ENCODE measurements at regions not wholly inside any gene's neighbourhood (a gene's known extent, or its start where the extent isn't known, plus 50 kb on each side); places are given as distances from the start of the nearest gene placed in this dataset.

DNA sequence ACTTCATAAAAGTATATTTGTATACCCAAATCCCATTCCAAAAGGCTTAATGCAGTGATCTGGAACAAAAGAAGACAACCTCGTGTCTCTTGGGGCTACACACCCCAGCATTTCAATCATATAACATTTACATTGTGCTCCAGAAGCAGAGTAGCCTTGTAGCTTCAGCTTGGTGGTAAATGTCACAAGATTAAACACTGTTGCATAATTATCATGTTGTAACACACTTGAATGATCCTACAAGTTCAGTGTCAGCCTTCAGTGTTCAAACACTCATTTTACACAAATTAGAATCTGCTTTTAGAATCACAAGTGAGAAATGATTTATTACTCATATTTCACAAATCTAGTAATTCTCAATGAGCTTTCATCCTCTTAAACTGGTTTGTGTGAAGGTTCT is 122.6 kb downstream of the CNTN3 start:
- H3K36me3 ChIP-seq (ENCODE audit: insufficient read depth, low read length): no peaks in the 10 kb centered on the region
- no peaks in the 10 kb centered on the region for H3K27me3 ChIP-seq (ENCODE audit: insufficient read depth, low read length)
- no peak overlapping the region for H2AFZ ChIP-seq (ENCODE audit: low read depth, low read length)
- no peak overlapping the region for H3K4me3 ChIP-seq (ENCODE audit: low read length)
- no peaks in the 10 kb centered on the region for H3K9me3 ChIP-seq (ENCODE audit: low read length)
- H3K4me1 ChIP-seq (ENCODE audit: insufficient read depth, low read length): no peaks in the 10 kb centered on the region

DNA sequence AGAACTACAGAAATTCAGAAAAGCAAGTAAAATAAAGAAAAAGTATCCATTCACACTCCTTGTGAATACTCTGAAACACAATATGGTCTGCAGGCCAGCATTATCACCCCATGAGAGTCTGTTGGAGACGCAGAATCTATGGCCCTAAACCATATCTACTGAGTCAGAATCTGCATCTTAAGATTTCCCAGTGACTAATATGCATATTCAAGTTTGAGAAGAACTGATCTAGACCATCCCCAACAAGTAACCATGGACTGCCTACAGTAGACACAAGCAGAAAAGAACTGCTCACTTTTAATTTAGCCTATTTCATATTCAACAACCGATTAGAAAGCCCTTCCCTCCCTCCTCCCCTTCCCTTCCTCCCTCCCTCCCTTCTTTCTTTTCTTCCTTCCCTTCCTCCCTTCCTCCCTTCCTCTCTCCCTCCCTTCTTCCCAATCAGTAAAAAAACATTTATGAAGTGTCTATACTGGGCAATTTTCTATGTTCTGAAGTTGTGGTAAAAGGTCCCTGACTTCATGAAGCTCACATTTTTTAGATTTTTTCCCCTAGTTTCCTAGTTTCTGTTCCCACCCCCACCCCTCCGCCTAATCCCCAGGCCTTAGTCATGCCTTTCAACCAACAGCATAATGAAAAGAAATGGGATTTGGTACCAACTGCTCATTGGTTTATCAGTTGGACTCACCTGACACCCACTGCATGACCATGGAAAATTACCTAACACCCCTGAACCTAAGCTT is 125.2 kb downstream of the CNTN3 start:
- Histone ChIP-seq H2AFZ (ENCODE audit: low read depth, low read length) (no peak overlapping the region), H3K4me3 (ENCODE audit: low read length) (no peak overlapping the region), H3K27me3 (ENCODE audit: insufficient read depth, low read length) (no peaks in the 10 kb centered on the region), H3K9me3 (ENCODE audit: low read length) (no peaks in the 10 kb centered on the region), H3K36me3 (ENCODE audit: insufficient read depth, low read length) (no peaks in the 10 kb centered on the region), H3K4me1 (ENCODE audit: insufficient read depth, low read length) (no peaks in the 10 kb centered on the region)

DNA sequence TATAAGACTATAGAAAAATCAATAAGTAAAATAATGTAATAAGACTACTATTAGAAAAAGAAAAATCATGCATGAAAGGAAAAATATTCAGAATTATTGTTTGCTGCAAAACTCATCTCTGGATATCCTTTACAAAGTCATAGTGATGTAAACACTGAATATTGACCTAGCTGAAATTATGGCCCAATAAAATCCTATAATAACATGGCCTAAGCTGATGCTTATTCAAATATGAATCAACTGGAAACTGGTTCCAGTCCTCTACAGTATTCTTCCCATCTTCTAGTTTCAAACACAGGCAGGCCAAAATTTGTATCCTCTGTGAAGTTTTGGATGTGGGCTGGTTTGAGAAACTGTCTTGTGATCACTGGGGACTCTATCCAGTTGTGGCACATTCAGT is 134.5 kb downstream of the CNTN3 start:
- no peaks in the 10 kb centered on the region for H3K9me3 ChIP-seq (ENCODE audit: low read length)
- no peak overlapping the region for H3K4me3 ChIP-seq (ENCODE audit: low read length)
- no peaks in the 10 kb centered on the region for H3K4me1 ChIP-seq (ENCODE audit: insufficient read depth, low read length)
- H3K27me3 ChIP-seq (ENCODE audit: insufficient read depth, low read length): no peaks in the 10 kb centered on the region
- H2AFZ ChIP-seq (ENCODE audit: low read depth, low read length): no peak overlapping the region
- no peaks in the 10 kb centered on the region for H3K36me3 ChIP-seq (ENCODE audit: insufficient read depth, low read length)

DNA sequence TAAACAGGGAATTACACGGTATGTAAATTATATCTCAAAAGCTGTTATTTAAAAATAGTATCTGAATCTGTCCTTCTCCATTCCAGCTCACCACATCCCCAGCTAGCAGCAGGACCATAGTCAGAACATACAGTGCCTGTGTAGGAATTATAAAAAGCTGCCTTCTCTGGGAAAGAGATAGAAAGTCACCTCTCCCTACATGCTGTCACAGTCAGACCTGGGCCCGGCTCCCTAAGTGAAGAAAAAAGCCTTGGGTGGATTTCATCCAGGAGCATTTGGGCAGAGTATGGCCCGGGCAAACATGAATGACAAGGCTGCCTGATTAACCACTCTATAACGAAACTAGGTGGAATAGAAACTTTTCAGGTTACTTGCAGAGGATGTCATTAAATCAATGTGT is 144.1 kb downstream of the CNTN3 start:
- H3K27me3 ChIP-seq (ENCODE audit: insufficient read depth, low read length): no peaks in the 10 kb centered on the region
- H3K36me3 ChIP-seq (ENCODE audit: insufficient read depth, low read length): no peaks in the 10 kb centered on the region
- H2AFZ ChIP-seq (ENCODE audit: low read depth, low read length): no peak overlapping the region
- H3K4me1 ChIP-seq (ENCODE audit: insufficient read depth, low read length): no peaks in the 10 kb centered on the region
- H3K4me3 ChIP-seq (ENCODE audit: low read length): no peak overlapping the region
- no peaks in the 10 kb centered on the region for H3K9me3 ChIP-seq (ENCODE audit: low read length)

DNA sequence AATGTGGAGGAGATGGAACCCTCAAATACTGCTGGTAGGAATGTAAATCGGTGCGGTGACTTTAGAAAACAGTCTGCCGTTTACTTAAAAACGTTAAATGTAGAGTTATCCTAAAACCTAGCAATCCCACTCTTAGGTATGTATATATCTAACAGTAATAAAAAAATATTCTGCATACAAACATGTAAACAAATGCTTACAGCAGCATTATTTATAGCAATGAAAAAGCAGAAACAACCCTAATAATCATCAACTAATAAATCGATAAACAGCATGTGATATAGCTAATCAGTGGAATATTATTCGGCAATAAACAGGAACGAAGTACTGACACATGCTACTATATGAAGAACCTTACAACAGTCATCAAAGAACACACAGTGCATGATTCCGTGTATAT is 144.7 kb downstream of the CNTN3 start:
- Histone ChIP-seq H3K9me3 (ENCODE audit: low read length) (no peaks in the 10 kb centered on the region), H3K4me1 (ENCODE audit: insufficient read depth, low read length) (no peaks in the 10 kb centered on the region), H2AFZ (ENCODE audit: low read depth, low read length) (no peak overlapping the region), H3K27me3 (ENCODE audit: insufficient read depth, low read length) (no peaks in the 10 kb centered on the region), H3K4me3 (ENCODE audit: low read length) (no peak overlapping the region), H3K36me3 (ENCODE audit: insufficient read depth, low read length) (no peaks in the 10 kb centered on the region)

DNA sequence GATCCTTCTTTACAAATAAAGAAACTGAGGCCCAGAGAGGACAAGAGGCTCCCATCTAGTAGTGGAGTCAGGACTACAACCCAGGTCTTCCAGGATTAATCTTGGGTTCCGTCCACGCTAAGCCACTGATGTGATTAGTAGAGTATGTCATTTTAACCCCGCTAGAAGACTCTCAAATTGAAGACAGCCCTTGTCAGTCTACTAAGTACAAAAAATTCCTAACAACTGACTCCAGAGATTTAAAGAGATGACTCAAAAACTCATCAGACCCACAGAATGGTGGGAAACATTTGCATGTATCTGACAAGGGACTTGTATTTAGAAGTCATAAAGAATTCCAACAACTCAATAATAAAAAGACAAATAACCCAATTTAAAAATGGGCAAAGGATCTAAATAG is 145.3 kb downstream of the CNTN3 start:
- Histone ChIP-seq H3K9me3 (ENCODE audit: low read length) (no peaks in the 10 kb centered on the region), H3K36me3 (ENCODE audit: insufficient read depth, low read length) (no peaks in the 10 kb centered on the region), H3K4me1 (ENCODE audit: insufficient read depth, low read length) (no peaks in the 10 kb centered on the region), H2AFZ (ENCODE audit: low read depth, low read length) (no peak overlapping the region), H3K27me3 (ENCODE audit: insufficient read depth, low read length) (no peaks in the 10 kb centered on the region), H3K4me3 (ENCODE audit: low read length) (no peak overlapping the region)

DNA sequence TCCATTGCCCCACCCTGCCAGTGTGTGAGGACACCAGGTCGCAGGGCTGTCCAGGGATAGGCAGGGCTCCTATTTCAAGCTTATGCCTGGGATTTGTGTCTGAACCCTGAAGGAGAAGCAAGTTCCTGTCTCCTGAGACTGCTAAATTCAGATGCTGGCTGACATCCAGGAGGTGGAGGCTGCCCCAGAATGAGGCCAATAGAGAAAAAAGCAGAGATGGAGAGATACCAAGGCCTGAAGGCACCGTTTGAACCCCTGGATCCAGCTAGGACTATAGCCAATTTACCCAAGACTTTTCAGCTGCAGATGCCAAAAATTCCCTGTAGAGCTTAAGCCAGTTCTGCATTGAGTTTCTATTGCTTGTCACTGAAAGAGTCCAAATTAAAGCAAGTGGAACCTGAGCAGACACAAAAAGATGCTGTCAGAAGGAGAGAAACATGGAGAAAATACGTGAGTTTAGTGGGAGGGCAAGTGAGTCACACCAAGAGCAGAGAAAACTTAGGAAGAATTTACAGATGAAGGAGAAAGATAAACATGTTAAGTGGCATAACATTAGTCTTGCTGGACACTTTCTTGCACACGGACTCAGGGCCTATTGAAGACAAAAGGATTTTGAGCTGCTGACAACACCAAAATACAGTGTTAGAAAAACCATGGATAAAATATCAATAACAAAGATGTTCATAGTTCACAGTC is 148.6 kb downstream of the CNTN3 start:
- Histone ChIP-seq H3K9me3 (ENCODE audit: low read length) (no peaks in the 10 kb centered on the region), H3K27me3 (ENCODE audit: insufficient read depth, low read length) (no peaks in the 10 kb centered on the region), H3K4me3 (ENCODE audit: low read length) (no peak overlapping the region), H2AFZ (ENCODE audit: low read depth, low read length) (no peak overlapping the region), H3K36me3 (ENCODE audit: insufficient read depth, low read length) (no peaks in the 10 kb centered on the region), H3K4me1 (ENCODE audit: insufficient read depth, low read length) (no peaks in the 10 kb centered on the region)

DNA sequence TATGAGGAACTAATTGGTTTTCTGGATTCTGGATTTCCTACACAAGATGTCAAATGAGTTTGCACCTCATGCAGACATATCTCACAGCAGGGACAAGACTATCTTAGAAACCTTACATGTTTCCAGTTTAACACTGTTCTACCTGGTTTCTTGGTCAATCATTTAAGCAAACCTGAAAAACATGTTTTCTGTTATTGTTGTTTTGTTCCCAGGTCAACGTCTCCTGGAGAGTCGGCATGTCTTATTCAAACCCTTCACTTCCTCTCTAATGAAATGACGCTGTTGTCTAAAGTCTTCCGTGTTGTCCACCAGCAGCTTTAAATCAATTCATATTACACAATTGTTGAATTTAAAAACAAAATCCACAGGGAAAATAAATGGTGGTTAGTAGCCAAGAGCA is 150.9 kb downstream of the CNTN3 start:
- no peak overlapping the region for H3K4me3 ChIP-seq (ENCODE audit: low read length)
- H3K9me3 ChIP-seq (ENCODE audit: low read length): no peaks in the 10 kb centered on the region
- H3K4me1 ChIP-seq (ENCODE audit: insufficient read depth, low read length): no peaks in the 10 kb centered on the region
- H2AFZ ChIP-seq (ENCODE audit: low read depth, low read length): no peak overlapping the region
- H3K36me3 ChIP-seq (ENCODE audit: insufficient read depth, low read length): no peaks in the 10 kb centered on the region
- no peaks in the 10 kb centered on the region for H3K27me3 ChIP-seq (ENCODE audit: insufficient read depth, low read length)

DNA sequence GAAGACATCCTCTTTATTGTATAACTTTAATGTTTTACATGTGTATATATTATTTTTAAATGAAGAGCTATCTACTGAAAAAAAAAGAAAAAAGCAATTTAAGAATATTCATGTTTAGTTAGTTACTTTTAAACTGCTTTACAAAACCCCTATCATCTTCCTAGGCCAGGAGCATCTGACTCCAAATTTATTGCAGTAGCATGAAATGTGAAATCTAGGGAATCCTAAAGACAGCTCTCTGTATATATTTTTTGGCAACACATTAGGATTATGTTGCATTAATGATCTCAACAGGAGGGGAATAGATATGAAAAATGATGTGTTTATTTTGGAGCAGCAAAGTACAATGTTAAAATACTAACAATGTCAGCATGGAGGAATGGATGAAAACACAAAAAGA is 158.3 kb downstream of the CNTN3 start:
- Histone ChIP-seq H3K27me3 (ENCODE audit: insufficient read depth, low read length) (no peaks in the 10 kb centered on the region), H3K4me3 (ENCODE audit: low read length) (no peak overlapping the region), H3K9me3 (ENCODE audit: low read length) (no peaks in the 10 kb centered on the region), H3K4me1 (ENCODE audit: insufficient read depth, low read length) (no peaks in the 10 kb centered on the region), H2AFZ (ENCODE audit: low read depth, low read length) (no peak overlapping the region), H3K36me3 (ENCODE audit: insufficient read depth, low read length) (no peaks in the 10 kb centered on the region)

DNA sequence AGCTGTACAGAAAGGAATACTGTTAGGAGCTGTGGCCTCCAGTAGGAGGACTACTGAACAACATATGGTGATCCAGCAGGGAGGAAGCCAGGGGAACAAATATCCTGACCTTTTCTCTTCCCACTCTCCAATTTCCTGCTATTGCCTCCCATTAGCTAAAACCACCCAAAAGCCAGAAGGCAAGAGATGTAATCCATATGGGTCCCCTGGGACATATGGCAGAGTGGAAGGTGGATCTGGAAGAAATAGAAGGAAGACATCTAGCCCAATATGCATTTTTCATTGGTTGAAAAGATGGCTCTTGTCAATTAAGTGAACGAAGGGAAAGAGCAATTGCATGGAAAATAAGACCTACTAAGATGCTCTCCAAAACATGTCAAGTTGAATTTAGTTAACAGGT is 167.2 kb downstream of the CNTN3 start:
- H3K4me1 ChIP-seq (ENCODE audit: insufficient read depth, low read length): no peaks in the 10 kb centered on the region
- H3K9me3 ChIP-seq (ENCODE audit: low read length): no peaks in the 10 kb centered on the region
- no peaks in the 10 kb centered on the region for H3K36me3 ChIP-seq (ENCODE audit: insufficient read depth, low read length)

DNA sequence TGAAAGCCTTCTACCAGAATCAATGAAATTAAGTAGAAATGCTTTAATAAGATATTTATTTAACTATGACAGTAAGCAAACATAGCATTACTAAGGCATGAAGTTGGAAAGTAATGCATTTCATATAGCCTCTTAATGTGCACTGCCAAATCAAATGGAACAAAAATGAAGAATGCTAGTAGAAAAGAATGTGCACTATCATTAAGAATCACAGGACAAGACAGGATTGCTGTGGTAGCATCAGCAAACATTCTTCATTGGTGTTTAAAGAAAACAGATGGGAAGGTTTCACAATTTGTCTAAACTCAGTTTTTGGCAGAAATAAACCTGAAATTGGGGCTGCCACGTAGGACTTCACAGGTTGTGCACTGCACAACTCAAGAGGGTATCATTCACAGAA is 168.9 kb downstream of the CNTN3 start:
- H3K4me1 ChIP-seq (ENCODE audit: insufficient read depth, low read length): no peaks in the 10 kb centered on the region
- no peaks in the 10 kb centered on the region for H3K27me3 ChIP-seq (ENCODE audit: insufficient read depth, low read length)
- H3K36me3 ChIP-seq (ENCODE audit: insufficient read depth, low read length): no peaks in the 10 kb centered on the region

More for the DNA sequence above, 167.2 kb downstream of the CNTN3 start:
- Histone ChIP-seq H3K4me3 (ENCODE audit: low read length) (no peak overlapping the region), H2AFZ (ENCODE audit: low read depth, low read length) (no peak overlapping the region), H3K27me3 (ENCODE audit: insufficient read depth, low read length) (no peaks in the 10 kb centered on the region)

DNA sequence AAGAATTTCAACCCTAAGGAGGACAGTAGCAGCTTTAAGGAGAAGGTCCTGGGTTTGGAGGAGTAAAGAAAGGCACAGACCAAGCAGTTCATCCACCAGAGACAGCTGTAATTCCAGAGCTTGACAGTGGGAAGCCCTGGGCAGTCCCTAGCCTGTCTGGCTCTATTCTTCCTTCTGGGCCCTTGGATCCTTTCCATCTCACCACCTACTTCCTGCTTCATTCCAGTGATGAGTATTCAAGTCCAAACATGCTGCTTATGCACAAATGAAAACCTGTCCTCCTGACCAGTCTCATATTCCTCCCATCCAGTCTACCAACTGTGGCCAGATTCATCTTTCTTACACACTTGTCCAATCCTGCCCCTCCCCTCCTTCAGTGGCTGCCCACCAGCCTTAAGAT is 171.4 kb downstream of the CNTN3 start:
- H3K27me3 ChIP-seq (ENCODE audit: insufficient read depth, low read length): no peaks in the 10 kb centered on the region
- H2AFZ ChIP-seq (ENCODE audit: low read depth, low read length): no peak overlapping the region
- no peak overlapping the region for H3K4me3 ChIP-seq (ENCODE audit: low read length)
- H3K9me3 ChIP-seq (ENCODE audit: low read length): no peaks in the 10 kb centered on the region
- H3K36me3 ChIP-seq (ENCODE audit: insufficient read depth, low read length): no peaks in the 10 kb centered on the region
- H3K4me1 ChIP-seq (ENCODE audit: insufficient read depth, low read length): no peaks in the 10 kb centered on the region

More for the DNA sequence above, 168.9 kb downstream of the CNTN3 start:
- Histone ChIP-seq H2AFZ (ENCODE audit: low read depth, low read length) (no peak overlapping the region), H3K4me3 (ENCODE audit: low read length) (no peak overlapping the region), H3K9me3 (ENCODE audit: low read length) (no peaks in the 10 kb centered on the region)

DNA sequence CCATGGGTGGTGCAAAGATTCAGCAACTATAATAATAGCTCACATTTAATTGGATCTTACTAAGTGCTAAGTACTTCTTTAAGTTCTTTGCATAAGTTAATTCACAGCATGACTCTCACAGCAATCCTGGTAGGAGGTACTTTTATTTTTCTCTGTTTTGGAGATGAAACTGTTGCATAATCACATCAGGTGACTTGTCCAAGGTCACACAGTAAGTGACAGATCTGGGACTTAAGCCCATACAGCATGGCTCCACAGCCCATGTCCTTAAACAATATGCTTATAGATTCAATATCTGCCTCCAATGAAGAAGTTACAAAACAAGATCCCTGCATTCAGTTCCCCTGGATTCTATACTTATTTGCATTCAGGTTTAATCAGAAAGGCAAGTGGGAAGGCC is 171.8 kb downstream of the CNTN3 start:
- no peak overlapping the region for H2AFZ ChIP-seq (ENCODE audit: low read depth, low read length)
- H3K27me3 ChIP-seq (ENCODE audit: insufficient read depth, low read length): no peaks in the 10 kb centered on the region
- H3K4me1 ChIP-seq (ENCODE audit: insufficient read depth, low read length): no peaks in the 10 kb centered on the region
- no peaks in the 10 kb centered on the region for H3K36me3 ChIP-seq (ENCODE audit: insufficient read depth, low read length)
- no peak overlapping the region for H3K4me3 ChIP-seq (ENCODE audit: low read length)
- H3K9me3 ChIP-seq (ENCODE audit: low read length): no peaks in the 10 kb centered on the region

DNA sequence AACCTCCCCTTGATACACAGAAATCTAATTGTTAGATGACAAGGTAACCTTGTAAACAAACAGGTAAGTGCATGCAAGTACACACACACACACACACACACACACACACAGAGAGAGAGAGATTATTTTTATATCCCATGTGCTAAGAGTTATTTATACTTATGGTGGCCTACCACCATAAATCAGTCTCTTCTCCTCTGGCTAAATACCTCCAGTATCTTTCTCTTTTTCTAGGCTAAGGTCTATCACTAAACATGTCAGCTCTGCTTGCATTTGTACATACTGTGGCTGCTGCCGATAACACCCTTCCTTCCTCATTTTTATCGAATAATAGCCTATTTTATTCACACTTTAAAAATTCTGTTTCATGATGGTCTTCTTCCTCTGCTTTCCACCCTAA is 172.4 kb downstream of the CNTN3 start:
- no peaks in the 10 kb centered on the region for H3K27me3 ChIP-seq (ENCODE audit: insufficient read depth, low read length)
- H3K36me3 ChIP-seq (ENCODE audit: insufficient read depth, low read length): no peaks in the 10 kb centered on the region
- H3K4me3 ChIP-seq (ENCODE audit: low read length): no peak overlapping the region
- H3K9me3 ChIP-seq (ENCODE audit: low read length): no peaks in the 10 kb centered on the region
- no peak overlapping the region for H2AFZ ChIP-seq (ENCODE audit: low read depth, low read length)
- H3K4me1 ChIP-seq (ENCODE audit: insufficient read depth, low read length): no peaks in the 10 kb centered on the region

Measured in neuron (in vitro differentiated cells).